HepG2 (cell line): ENCODE measurements at regions not wholly inside any gene's neighbourhood (a gene's known extent, or its start where the extent isn't known, plus 50 kb on each side); places are given as distances from the start of the nearest gene placed in this dataset.
A peak's percentile ranks its signal among the peaks of the same experiment; 100 is the strongest.

ENCODE experiments used
- BATF2 ChIP-seq: sonication (generic); formaldehyde crosslinking; IDR thresholded peaks from 2 replicates; pipeline ENCODE4 v1.8.0; 2022; ENCODE audit warnings: mild to moderate bottlenecking, missing genetic modification reagents, moderate library complexity
- FOXA1 ChIP-seq, 2 experiments: fragments of 450-650 bp in 1 of 2; sonication (generic) in 1 of 2; formaldehyde crosslinking in 1 of 2; IDR thresholded peaks; 2 replicates each; pipeline versions ENCODE4 v1.4.0 to v1.6.1; 2016 to 2020; ENCODE audit warnings: missing genetic modification reagents in 1 of 2
- FOXP4 ChIP-seq: sonication (generic); formaldehyde crosslinking; IDR thresholded peaks from 2 replicates; pipeline ENCODE4 v1.4.0; 2020; ENCODE audit warnings: missing genetic modification reagents
- HNF1B ChIP-seq: sonication (generic); formaldehyde crosslinking; IDR thresholded peaks from 2 replicates; pipeline ENCODE4 v1.5.1; 2020; ENCODE audit warnings: mild to moderate bottlenecking, moderate library complexity, missing genetic modification reagents
- NFE2L1 ChIP-seq: sonication (generic); formaldehyde crosslinking; IDR thresholded peaks from 2 replicates; pipeline ENCODE4 v1.4.0; 2020; ENCODE audit warnings: missing genetic modification reagents, mild to moderate bottlenecking, borderline replicate concordance
- RCOR2 ChIP-seq: IDR thresholded peaks from 2 replicates; pipeline ENCODE4 v1.6.1; 2016; ENCODE audit warnings: missing biosample characterization, missing genetic modification reagents
- RXRB ChIP-seq: IDR thresholded peaks from 2 replicates; pipeline ENCODE4 v1.6.1; 2016; ENCODE audit warnings: borderline replicate concordance, missing genetic modification reagents, missing compliant biosample characterization
- SOX13 ChIP-seq, 3 experiments: fragments of 450-650 bp in 1 of 3; sonication (generic) in 1 of 3; formaldehyde crosslinking in 1 of 3; IDR thresholded peaks in 2 of 3; conservative IDR thresholded peaks in 1 of 3; 2 replicates each; pipeline versions ENCODE4 v1.5.0 to v1.6.1; 2016 to 2020; ENCODE audit warnings: antibody characterized with exemption in 1 of 3, mild to moderate bottlenecking in 1 of 3, missing compliant biosample characterization in 1 of 3, missing genetic modification reagents in 1 of 3, moderate library complexity in 1 of 3
- WIZ ChIP-seq: sonication (generic); formaldehyde crosslinking; IDR thresholded peaks from 2 replicates; pipeline ENCODE4 v1.5.1; 2020; ENCODE audit warnings: mild to moderate bottlenecking, missing genetic modification reagents
- ZEB1 ChIP-seq: IDR thresholded peaks from 2 replicates; pipeline ENCODE4 v1.6.1; 2012; ENCODE audit warnings: mild to moderate bottlenecking, low read depth, inconsistent platforms; ENCODE audit not compliant: insufficient replicate concordance
- ZNF567 ChIP-seq: sonication (generic); formaldehyde crosslinking; IDR thresholded peaks from 2 replicates; pipeline ENCODE4 v1.8.1; 2023; ENCODE audit warnings: mild to moderate bottlenecking, missing genetic modification reagents, borderline replicate concordance
- ZNF7 ChIP-seq: IDR thresholded peaks from 2 replicates; pipeline ENCODE4 v1.6.1; 2016; ENCODE audit warnings: missing biosample characterization, missing genetic modification reagents
- TF ChIP-seq, protein P1 (sequence below): sonication (generic); formaldehyde crosslinking; IDR thresholded peaks from 2 replicates; pipeline ENCODE4 v1.4.0; 2020; ENCODE audit warnings: low read depth, missing genetic modification reagents
- TF ChIP-seq, protein P2 (sequence below): sonication (generic); formaldehyde crosslinking; IDR thresholded peaks from 2 replicates; pipeline ENCODE4 v1.4.0; 2020; ENCODE audit warnings: missing genetic modification reagents

DNA sequence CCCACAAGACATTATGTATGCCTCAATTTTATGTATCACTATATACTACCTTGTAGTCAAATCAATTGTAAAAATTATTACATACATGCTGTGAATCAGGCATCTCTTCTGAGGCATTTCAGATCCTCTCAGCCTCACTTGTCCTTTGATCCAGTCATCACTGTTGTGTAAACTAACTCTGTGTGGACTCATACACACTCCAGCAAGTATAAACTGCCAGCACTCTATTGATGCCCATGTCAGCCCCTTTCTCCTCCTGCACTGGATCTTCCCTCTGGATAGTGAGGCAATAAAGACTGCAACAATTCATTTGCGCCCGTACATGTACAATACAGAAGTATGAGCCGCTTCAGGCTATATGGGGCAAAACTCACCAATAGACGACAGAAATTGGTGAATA lies 364.7 kb upstream of the TGFBR2 start (continued):
- TF ChIP-seq FOXP4 (CRISPR knock-in tag) (peak; percentile 66), ZNF7 (CRISPR knock-in tag) (no peak), RXRB (CRISPR knock-in tag) (peak; percentile 60; the same call in 1 of the 2 replicates), SOX13 (IDR thresholded peaks at IDR 0.05) (no peak), SOX13 (CRISPR knock-in tag; conservative IDR thresholded peaks at IDR 0.05 in 1 of 2, IDR thresholded peaks at IDR 0.05 in 1 of 2) (peak in 1 of 2 experiments; percentile 50; a peak in 1 of 4 replicates), WIZ (CRISPR knock-in tag) (no peak), BATF2 (CRISPR knock-in tag) (no peak), ZNF567 (CRISPR knock-in tag) (no peak), HNF1B (peak; percentile 35; the same call in 1 of the 2 replicates), NFE2L1 (CRISPR knock-in tag) (no peak), RCOR2 (CRISPR knock-in tag) (0 out of 2 replicates have a peak, but pooled peaks have one; percentile 57), FOXA1 (IDR thresholded peaks at IDR 0.05) (0 out of 2 replicates have a peak, but pooled peaks have one; percentile 11), FOXA1 (CRISPR knock-in tag; IDR thresholded peaks at IDR 0.05) (peak; percentile 75), ZEB1 (no peak)
- TF ChIP-seq, protein P1, sequence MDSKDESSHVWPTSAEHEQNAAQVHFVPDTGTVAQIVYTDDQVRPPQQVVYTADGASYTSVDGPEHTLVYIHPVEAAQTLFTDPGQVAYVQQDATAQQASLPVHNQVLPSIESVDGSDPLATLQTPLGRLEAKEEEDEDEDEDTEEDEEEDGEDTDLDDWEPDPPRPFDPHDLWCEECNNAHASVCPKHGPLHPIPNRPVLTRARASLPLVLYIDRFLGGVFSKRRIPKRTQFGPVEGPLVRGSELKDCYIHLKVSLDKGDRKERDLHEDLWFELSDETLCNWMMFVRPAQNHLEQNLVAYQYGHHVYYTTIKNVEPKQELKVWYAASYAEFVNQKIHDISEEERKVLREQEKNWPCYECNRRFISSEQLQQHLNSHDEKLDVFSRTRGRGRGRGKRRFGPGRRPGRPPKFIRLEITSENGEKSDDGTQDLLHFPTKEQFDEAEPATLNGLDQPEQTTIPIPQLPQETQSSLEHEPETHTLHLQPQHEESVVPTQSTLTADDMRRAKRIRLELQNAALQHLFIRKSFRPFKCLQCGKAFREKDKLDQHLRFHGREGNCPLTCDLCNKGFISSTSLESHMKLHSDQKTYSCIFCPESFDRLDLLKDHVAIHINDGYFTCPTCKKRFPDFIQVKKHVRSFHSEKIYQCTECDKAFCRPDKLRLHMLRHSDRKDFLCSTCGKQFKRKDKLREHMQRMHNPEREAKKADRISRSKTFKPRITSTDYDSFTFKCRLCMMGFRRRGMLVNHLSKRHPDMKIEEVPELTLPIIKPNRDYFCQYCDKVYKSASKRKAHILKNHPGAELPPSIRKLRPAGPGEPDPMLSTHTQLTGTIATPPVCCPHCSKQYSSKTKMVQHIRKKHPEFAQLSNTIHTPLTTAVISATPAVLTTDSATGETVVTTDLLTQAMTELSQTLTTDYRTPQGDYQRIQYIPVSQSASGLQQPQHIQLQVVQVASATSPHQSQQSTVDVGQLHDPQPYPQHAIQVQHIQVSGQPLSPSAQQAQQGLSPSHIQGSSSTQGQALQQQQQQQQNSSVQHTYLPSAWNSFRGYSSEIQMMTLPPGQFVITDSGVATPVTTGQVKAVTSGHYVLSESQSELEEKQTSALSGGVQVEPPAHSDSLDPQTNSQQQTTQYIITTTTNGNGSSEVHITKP (CRISPR knock-in tag), result peak; percentile 20; the same call in 1 of the 2 replicates
- TF ChIP-seq, protein P2, sequence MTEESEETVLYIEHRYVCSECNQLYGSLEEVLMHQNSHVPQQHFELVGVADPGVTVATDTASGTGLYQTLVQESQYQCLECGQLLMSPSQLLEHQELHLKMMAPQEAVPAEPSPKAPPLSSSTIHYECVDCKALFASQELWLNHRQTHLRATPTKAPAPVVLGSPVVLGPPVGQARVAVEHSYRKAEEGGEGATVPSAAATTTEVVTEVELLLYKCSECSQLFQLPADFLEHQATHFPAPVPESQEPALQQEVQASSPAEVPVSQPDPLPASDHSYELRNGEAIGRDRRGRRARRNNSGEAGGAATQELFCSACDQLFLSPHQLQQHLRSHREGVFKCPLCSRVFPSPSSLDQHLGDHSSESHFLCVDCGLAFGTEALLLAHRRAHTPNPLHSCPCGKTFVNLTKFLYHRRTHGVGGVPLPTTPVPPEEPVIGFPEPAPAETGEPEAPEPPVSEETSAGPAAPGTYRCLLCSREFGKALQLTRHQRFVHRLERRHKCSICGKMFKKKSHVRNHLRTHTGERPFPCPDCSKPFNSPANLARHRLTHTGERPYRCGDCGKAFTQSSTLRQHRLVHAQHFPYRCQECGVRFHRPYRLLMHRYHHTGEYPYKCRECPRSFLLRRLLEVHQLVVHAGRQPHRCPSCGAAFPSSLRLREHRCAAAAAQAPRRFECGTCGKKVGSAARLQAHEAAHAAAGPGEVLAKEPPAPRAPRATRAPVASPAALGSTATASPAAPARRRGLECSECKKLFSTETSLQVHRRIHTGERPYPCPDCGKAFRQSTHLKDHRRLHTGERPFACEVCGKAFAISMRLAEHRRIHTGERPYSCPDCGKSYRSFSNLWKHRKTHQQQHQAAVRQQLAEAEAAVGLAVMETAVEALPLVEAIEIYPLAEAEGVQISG (CRISPR knock-in tag), result no peak
